CD8-positive, alpha-beta memory T cell (primary cell): ENCODE measurements at regions not wholly inside any gene's neighbourhood (a gene's known extent, or its start where the extent isn't known, plus 50 kb on each side); places are given as distances from the start of the nearest gene placed in this dataset.
"Not testable (repeated sequence)": the region's sequence is repeated elsewhere in the genome, so short reads cannot be mapped to it uniquely, and the experiment has no call there.

ENCODE experiments used
- CTCF ChIA-PET: fragments of 350-600 bp; sonication (Branson Sonifier 250); formaldehyde crosslinking; loops from one replicate; lab custom pipeline; 2021; ENCODE audit warnings: antibody characterized with exemption; lab: Charles Lee
- POLR2A ChIA-PET: fragments of 350-600 bp; sonication (Branson Sonifier 250); formaldehyde crosslinking; loops from one replicate; lab custom pipeline; 2021; ENCODE audit warnings: antibody characterized with exemption; lab: Charles Lee
- DNase-seq, 5 donors: peaks; one replicate each; pipeline versions ENCODE4 v3.0.0 to v3.0.0-alpha.2; 2020 to 2022; ENCODE audit warnings: mixed read lengths in 1 of 5
- H3K27ac ChIP-seq: one replicate; pipeline ENCODE4 v1.7.0; 2013; ENCODE audit warnings: low read depth, mild to moderate bottlenecking, low read length, moderate library complexity
- H3K27me3 ChIP-seq: 2 replicates; pipeline ENCODE4 v1.7.0; 2013; ENCODE audit warnings: low read length, mild to moderate bottlenecking; ENCODE audit not compliant: insufficient read depth, poor library complexity, severe bottlenecking
- H3K36me3 ChIP-seq: 2 replicates; pipeline ENCODE4 v1.7.0; 2013; ENCODE audit warnings: mild to moderate bottlenecking, low read length, moderate library complexity; ENCODE audit not compliant: insufficient read depth
- H3K4me1 ChIP-seq: 2 replicates; pipeline ENCODE4 v1.7.0; 2013; ENCODE audit warnings: mild to moderate bottlenecking, low read length, moderate library complexity; ENCODE audit not compliant: insufficient read depth
- H3K4me3 ChIP-seq: 2 replicates; pipeline ENCODE4 v1.7.0; 2013; ENCODE audit warnings: mild to moderate bottlenecking, low read length
- H3K9me3 ChIP-seq: 2 replicates; pipeline ENCODE4 v1.7.0; 2013; ENCODE audit warnings: mild to moderate bottlenecking, low read length
- H3K27ac Mint-ChIP-seq, 8 donors: one replicate each; pipeline ENCODE4 v1.8.0; 2020 to 2021; ENCODE audit warnings: mixed read lengths in 8 of 8, mild to moderate bottlenecking in 6 of 8, inconsistent platforms in 3 of 8, moderate library complexity in 3 of 8
- H3K27me3 Mint-ChIP-seq, 2 donors: one replicate each; pipeline ENCODE4 v1.8.0; 2020 to 2021; ENCODE audit warnings: mixed read lengths in 2 of 2, mild to moderate bottlenecking in 1 of 2, moderate library complexity in 1 of 2
- H3K36me3 Mint-ChIP-seq, 3 donors: one replicate each; pipeline ENCODE4 v1.8.0; 2020 to 2021; ENCODE audit warnings: mixed read lengths in 3 of 3, inconsistent platforms in 1 of 3, mild to moderate bottlenecking in 1 of 3
- H3K4me1 Mint-ChIP-seq, 3 donors: one replicate each; pipeline ENCODE4 v1.8.0; 2020 to 2021; ENCODE audit warnings: mixed read lengths in 3 of 3, inconsistent platforms in 1 of 3, mild to moderate bottlenecking in 1 of 3
- H3K4me3 Mint-ChIP-seq, 7 donors: one replicate each; pipeline ENCODE4 v1.8.0; 2020 to 2021; ENCODE audit warnings: mixed read lengths in 7 of 7, mild to moderate bottlenecking in 6 of 7, moderate library complexity in 4 of 7, inconsistent platforms in 2 of 7
- H3K9me3 Mint-ChIP-seq, 5 donors: one replicate each; pipeline ENCODE4 v1.8.0; 2020 to 2022; ENCODE audit warnings: mixed read lengths in 5 of 5, mild to moderate bottlenecking in 3 of 5, moderate library complexity in 2 of 5, inconsistent platforms in 1 of 5

- Mint-ChIP-seq H3K4me1 (no peaks in the 10 kb centered on the region), H3K36me3 (no peaks in the 10 kb centered on the region), H3K27ac (no peak overlapping the region), H3K9me3 (no peaks in the 10 kb centered on the region), H3K27me3 (peaks cover 2 to 7% of the 10 kb centered on the region in 2 donors), H3K4me3 (no peak overlapping the region)
- H3K9me3 ChIP-seq: no peaks in the 10 kb centered on the region
- H3K36me3 ChIP-seq: no peaks in the 10 kb centered on the region
- H3K27me3 ChIP-seq: no peaks in the 10 kb centered on the region
- H3K4me3 ChIP-seq: no peak overlapping the region
- DNase-seq: no peak
- no peak overlapping the region for H3K27ac ChIP-seq
- ChIA-PET CTCF (no interaction called here), POLR2A (no interaction called here)
- no peaks in the 10 kb centered on the region for H3K4me1 ChIP-seq
Measured at GRCh38 chr4:18103876-18104605, 82.5 kb upstream of the LCORL start.

- Mint-ChIP-seq H3K36me3 (no peaks in the 10 kb centered on the region), H3K4me1 (no peaks in the 10 kb centered on the region), H3K4me3 (no peak overlapping the region), H3K27me3 (peaks cover 2 to 18% of the 10 kb centered on the region in 2 donors), H3K9me3 (peaks cover 0 to 2% (median 0%) of the 10 kb centered on the region in 5 donors), H3K27ac (no peak overlapping the region)
- no peaks in the 10 kb centered on the region for H3K9me3 ChIP-seq
- ChIA-PET CTCF (no interaction called here), POLR2A (no interaction called here)
- no peaks in the 10 kb centered on the region for H3K27me3 ChIP-seq
- no peaks in the 10 kb centered on the region for H3K4me1 ChIP-seq
- H3K4me3 ChIP-seq: no peak overlapping the region
- DNase-seq: no peak
- H3K36me3 ChIP-seq: no peaks in the 10 kb centered on the region
- H3K27ac ChIP-seq: no peak overlapping the region
Measured at GRCh38 chr4:18100657-18101056, 79.1 kb upstream of the LCORL start.

GRCh38 chr4:18090447-18090846, 68.9 kb upstream of the LCORL start:
- H3K4me1 Mint-ChIP-seq, DNase-seq, H3K27me3 ChIP-seq, H3K27ac Mint-ChIP-seq, H3K4me3 Mint-ChIP-seq, H3K9me3 ChIP-seq, H3K27ac ChIP-seq, POLR2A ChIA-PET, H3K36me3 ChIP-seq, H3K4me1 ChIP-seq, H3K4me3 ChIP-seq, H3K36me3 Mint-ChIP-seq, CTCF ChIA-PET: not testable (repeated sequence)
- H3K9me3 Mint-ChIP-seq: peaks cover 0 to 14% (median 9%) of the 10 kb centered on the region in 5 donors
- peaks cover 32 to 35% of the 10 kb centered on the region in 2 donors for H3K27me3 Mint-ChIP-seq

- Mint-ChIP-seq H3K4me3 (no peak overlapping the region), H3K27ac (no peak overlapping the region), H3K4me1 (no peaks in the 10 kb centered on the region), H3K27me3 (peaks cover 25 to 68% of the 10 kb centered on the region in 2 donors), H3K36me3 (no peaks in the 10 kb centered on the region), H3K9me3 (peaks cover 0 to 7% (median 2%) of the 10 kb centered on the region in 5 donors)
- no peak for DNase-seq
- POLR2A ChIA-PET: no interaction called here
- no peaks in the 10 kb centered on the region for H3K27me3 ChIP-seq
- no peak overlapping the region for H3K27ac ChIP-seq
- CTCF ChIA-PET: no interaction called here
- H3K36me3 ChIP-seq: no peaks in the 10 kb centered on the region
- no peaks in the 10 kb centered on the region for H3K4me1 ChIP-seq
- no peaks in the 10 kb centered on the region for H3K9me3 ChIP-seq
- no peak overlapping the region for H3K4me3 ChIP-seq
Measured at GRCh38 chr4:18082236-18082635, 60.7 kb upstream of the LCORL start.

- H3K27ac ChIP-seq: no peak overlapping the region
- DNase-seq: no peak
- Mint-ChIP-seq H3K4me3 (no peak overlapping the region), H3K27me3 (peaks cover 20 to 63% of the 10 kb centered on the region in 2 donors), H3K4me1 (no peaks in the 10 kb centered on the region), H3K9me3 (peaks cover 0 to 5% (median 2%) of the 10 kb centered on the region in 5 donors), H3K36me3 (no peaks in the 10 kb centered on the region), H3K27ac (no peak overlapping the region)
- no peaks in the 10 kb centered on the region for H3K36me3 ChIP-seq
- no peak overlapping the region for H3K4me3 ChIP-seq
- H3K9me3 ChIP-seq: no peaks in the 10 kb centered on the region
- ChIA-PET POLR2A (no interaction called here), CTCF (no interaction called here)
- H3K4me1 ChIP-seq: no peaks in the 10 kb centered on the region
- H3K27me3 ChIP-seq: no peaks in the 10 kb centered on the region
Measured at GRCh38 chr4:18081708-18082107, 60.2 kb upstream of the LCORL start.

GRCh38 chr4:18077808-18078207, 56.3 kb upstream of the LCORL start:
- CTCF ChIA-PET: no interaction called here
- H3K27me3 Mint-ChIP-seq: peaks cover 15 to 35% of the 10 kb centered on the region in 2 donors
- POLR2A ChIA-PET: no interaction called here

GRCh38 chr4:18075823-18076433, 54.4 kb upstream of the LCORL start:
- H3K36me3 ChIP-seq: no peaks in the 10 kb centered on the region
- no peaks in the 10 kb centered on the region for H3K9me3 ChIP-seq
- peak overlapping the region in 2 of 8 donors; percentile 1 to 58 for H3K27ac Mint-ChIP-seq
- peaks cover 5% of the 10 kb centered on the region for H3K4me1 ChIP-seq
- H3K4me1 Mint-ChIP-seq: peaks cover 5 to 8% (median 5%) of the 10 kb centered on the region in 3 donors
- H3K9me3 Mint-ChIP-seq: peaks cover 0 to 7% (median 3%) of the 10 kb centered on the region in 5 donors
- POLR2A ChIA-PET: no interaction called here
- no peak overlapping the region for H3K4me3 ChIP-seq
- no peaks in the 10 kb centered on the region for H3K36me3 Mint-ChIP-seq
- H3K27ac ChIP-seq: no peak overlapping the region
- H3K27me3 ChIP-seq: peaks cover 2% of the 10 kb centered on the region
- peaks cover 15 to 42% of the 10 kb centered on the region in 2 donors for H3K27me3 Mint-ChIP-seq
- H3K4me3 Mint-ChIP-seq: no peak overlapping the region
- peak in 4 of 5 donors; percentile 5 to 50 (median 32) for DNase-seq
- CTCF ChIA-PET: interaction anchor here (0.6 kb wide), 1 partner anchor 456 kb away, joined by 3 read pairs; no protein-coding TSS in a partner anchor

More at GRCh38 chr4:18077808-18078207, 56.3 kb upstream of the LCORL start:
- no peaks in the 10 kb centered on the region for H3K36me3 ChIP-seq
- Mint-ChIP-seq H3K27ac (peak overlapping the region in 1 of 8 donors; percentile 75), H3K36me3 (no peaks in the 10 kb centered on the region), H3K4me3 (no peak overlapping the region), H3K9me3 (peaks cover 0 to 5% (median 2%) of the 10 kb centered on the region in 5 donors), H3K4me1 (peaks cover 5 to 8% (median 5%) of the 10 kb centered on the region in 3 donors)
- H3K9me3 ChIP-seq: no peaks in the 10 kb centered on the region
- no peak overlapping the region for H3K4me3 ChIP-seq
- peaks cover 5% of the 10 kb centered on the region for H3K4me1 ChIP-seq
- H3K27me3 ChIP-seq: no peaks in the 10 kb centered on the region
- no peak overlapping the region for H3K27ac ChIP-seq
- DNase-seq: no peak

- CTCF ChIA-PET: no interaction called here
- H3K27me3 ChIP-seq: peaks cover 11% of the 10 kb centered on the region
- Mint-ChIP-seq H3K4me1 (peaks cover 5 to 8% (median 5%) of the 10 kb centered on the region in 3 donors), H3K27ac (no peak overlapping the region), H3K27me3 (peaks cover 34 to 46% of the 10 kb centered on the region in 2 donors), H3K36me3 (no peaks in the 10 kb centered on the region), H3K9me3 (peaks cover 0 to 9% (median 0%) of the 10 kb centered on the region in 5 donors), H3K4me3 (no peak overlapping the region)
- H3K4me1 ChIP-seq: peaks cover 5% of the 10 kb centered on the region
- no peak for DNase-seq
- H3K9me3 ChIP-seq: no peaks in the 10 kb centered on the region
- no peak overlapping the region for H3K27ac ChIP-seq
- POLR2A ChIA-PET: no interaction called here
- no peaks in the 10 kb centered on the region for H3K36me3 ChIP-seq
- H3K4me3 ChIP-seq: no peak overlapping the region
Measured at GRCh38 chr4:18071894-18072293, 50.3 kb upstream of the LCORL start.
